ENCODE measurements at regions not wholly inside any gene's neighbourhood (a gene's known extent, or its start where the extent isn't known, plus 50 kb on each side); places are given as distances from the start of the nearest gene placed in this dataset.

DNA sequence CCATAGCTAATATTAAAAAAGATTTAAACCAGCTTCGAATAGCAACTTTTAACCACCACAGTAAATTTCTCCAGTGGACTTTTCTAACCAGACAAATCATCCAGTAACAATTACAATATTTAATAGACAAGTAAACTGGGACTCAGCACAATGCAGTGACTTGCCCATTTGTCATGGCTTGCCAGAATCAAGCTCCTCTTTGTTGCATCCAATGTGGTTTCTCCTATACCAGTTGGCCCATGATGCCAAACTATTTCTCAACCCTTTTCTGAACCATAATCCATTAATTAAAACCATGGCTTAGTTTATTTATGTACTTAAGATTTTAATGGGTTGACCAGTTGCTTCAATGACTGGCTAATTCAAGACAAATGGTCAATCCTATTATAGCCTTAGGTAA is 64.4 kb downstream of the DIO2 start:
- DNase-seq: no peak

DNA sequence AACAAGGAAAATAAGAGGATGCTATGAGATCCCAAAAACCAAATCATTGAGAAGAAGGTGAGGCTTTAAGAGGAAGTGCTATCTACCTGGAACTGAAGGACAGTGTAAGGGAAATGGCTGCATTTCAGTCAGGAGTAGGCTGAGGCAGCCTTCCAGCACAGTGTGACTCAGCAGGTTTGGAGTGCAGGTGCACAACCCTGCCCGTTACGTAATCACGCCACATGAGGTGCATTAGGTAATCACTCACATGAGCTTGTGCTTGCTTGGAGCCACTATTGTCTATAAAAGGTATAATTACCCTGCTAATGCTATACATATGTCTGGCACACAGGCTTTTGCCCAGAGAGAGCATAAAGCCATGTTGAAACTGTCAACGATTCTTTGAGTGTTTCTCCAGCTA is 74.9 kb downstream of the DIO2 start:
- DNase-seq: peak; percentile 24

DNA sequence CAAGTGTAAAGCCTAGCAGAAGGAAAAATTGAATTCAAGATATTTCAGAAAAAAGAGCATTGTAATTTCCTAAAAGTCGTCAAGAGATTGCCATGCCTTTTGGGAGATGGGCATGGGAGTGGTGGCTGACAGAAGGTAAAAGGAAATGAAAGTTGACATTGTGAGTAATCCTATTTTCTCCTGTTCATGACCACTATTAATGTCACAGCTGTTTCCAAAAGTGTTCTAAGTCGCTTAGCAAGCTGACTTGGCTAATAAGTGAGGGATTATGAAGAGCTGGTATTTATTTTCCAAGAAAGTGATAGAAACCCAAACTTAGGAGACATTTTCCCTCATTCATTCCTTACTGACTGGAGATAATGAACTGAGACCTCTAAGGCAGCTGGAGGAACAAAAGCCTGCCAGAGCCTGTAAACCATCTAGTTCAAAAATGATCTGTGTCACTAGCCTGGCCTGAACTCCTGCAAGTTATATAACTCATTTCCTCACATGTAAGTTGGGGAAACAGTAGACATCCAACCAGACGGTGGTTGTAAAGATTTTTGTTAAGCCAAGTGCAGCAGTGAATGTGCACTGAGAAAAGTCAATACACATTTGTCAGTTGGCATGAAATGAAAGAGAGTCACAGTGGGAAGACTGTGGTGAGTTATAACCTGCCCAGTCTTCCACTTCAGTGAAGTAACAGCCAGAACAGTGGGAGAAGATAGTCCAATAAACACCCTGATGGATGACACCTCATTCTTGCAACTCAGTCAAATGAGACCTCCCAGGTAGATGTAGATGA is 75.8 kb downstream of the DIO2 start:
- no peak for DNase-seq

DNA sequence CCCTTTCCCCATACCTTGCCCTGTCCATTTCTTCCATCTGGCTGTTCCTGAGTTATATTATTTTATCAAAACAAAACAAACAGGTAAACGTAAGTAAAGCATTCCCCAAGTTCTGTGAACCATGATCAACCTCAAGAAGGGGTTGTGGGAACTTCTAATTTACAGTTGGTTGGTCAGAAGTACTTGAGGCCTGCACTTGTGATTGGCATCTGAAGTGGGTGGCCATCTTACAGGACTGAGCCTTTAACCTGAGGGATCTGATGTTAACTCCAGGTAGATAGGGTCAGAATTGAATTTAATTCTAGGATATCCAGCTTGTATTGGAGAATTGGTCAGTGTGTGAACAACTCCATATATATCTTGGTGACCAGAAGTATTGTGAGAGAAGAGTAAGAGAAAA is 77.0 kb downstream of the DIO2 start:
- no peak for DNase-seq

DNA sequence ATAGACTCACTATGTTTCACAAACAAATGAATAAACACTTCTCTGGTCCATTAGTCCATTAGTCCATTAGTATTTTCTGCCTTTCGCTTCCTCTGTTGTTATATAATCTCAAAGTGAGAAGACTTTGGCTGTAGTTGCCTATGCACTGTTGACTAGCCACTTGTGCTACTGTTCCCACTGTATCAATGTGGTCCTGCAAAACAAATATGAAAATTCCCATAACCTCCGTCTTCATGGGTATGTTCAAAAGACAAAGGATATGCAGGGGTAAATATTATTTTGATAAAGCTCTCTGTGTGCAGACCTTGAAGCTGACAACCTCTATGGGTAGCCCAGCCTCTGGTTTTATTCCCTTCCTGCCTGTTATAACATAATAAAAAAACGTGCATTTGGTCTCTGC is 77.8 kb downstream of the DIO2 start:
- no peak for DNase-seq

DNA sequence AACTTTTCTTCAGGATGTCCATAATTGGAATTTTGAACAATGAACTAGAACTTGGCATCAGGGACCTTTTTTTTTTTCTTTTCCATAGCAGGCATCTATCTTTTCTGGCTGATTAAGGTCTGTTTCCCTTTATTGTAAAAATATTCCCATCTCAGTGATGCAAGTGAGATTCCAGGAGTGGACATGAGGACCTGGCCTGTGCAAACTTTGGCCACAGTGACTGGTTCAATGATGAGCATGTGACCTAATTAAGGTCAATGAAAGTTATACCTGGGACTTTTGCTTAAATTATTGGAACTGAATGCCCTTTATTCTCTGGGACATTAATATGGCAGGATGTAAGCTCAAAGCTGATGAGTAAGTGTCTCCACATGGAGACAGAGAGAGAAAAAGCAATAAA is 83.8 kb downstream of the DIO2 start:
- DNase-seq: no peak

DNA sequence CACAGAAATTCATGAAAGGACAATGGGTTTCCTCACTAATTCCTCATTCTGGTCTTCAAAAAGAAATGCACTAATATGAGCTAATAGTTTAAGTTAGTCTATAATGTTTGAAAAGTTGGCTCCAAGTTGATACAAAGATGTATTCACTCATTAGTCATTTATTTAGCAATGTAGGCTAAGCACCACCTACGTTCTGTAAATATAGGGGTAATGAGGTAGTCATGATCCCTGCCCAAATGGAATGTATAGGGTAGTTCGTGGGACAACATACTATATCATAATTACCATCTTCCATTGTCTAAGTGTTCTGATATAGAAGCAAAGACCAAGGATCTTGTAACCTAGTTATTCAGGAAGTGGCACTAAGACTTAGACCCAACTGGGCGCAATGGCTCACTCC is 86.5 kb downstream of the DIO2 start:
- no peak for DNase-seq

DNA sequence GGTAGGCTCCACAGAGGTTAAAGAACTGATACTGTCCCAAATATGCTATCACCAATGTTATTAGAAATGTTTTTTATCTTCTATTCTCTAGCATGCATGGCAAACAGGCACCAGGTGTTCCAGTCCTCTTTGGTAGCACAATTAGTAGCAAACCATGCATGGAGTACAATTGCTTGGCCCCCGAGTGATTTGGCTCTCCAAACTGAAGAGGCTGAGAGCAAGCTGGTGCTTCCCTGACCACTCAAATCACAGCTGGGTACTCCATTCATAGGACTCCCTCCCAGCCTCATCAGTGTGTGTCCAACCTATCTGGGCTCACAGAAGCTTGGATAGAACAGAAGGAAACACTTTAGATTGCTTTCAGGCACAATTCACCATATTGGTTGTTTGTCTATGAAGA is 93.4 kb downstream of the DIO2 start:
- DNase-seq: peak; percentile 82

DNA sequence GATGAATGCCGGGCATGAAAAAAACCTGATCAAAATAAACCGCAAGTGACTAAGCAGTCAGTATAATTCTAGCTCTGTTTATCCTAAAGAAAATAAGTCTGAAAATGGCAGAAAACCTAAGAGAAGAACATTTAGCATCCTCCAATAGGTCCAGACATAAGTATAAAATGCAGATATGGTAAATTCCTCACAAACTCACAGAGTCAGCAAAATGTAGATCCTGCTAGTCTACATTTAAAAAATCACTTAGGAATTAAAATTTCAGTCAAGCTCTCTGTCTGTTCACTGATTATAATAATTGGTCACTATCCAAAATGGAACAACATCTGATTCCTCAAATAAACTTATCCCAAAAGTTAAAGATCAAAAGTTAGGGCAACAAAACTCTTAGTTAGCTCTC is 95.1 kb downstream of the DIO2 start:
- DNase-seq: no peak

DNA sequence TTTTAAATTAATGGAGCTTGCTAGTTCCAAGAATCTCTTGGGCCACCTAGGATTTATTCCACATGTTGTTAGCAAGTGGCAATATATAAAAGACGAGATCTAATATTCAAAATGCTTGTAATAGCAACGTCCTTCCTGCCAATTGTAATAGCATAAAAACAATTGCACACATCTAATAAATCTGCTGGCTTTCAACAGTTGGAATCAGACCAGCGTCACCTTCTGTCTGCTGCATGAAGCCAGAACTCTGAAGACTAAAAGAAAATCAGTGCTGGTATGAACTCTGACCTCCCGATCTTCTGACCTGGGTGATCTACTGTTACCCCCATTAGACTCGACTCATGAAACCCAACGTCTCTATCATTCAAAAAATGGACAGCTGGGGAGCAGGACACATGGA is 100.6 kb downstream of the DIO2 start:
- DNase-seq: peak; percentile 40

DNA sequence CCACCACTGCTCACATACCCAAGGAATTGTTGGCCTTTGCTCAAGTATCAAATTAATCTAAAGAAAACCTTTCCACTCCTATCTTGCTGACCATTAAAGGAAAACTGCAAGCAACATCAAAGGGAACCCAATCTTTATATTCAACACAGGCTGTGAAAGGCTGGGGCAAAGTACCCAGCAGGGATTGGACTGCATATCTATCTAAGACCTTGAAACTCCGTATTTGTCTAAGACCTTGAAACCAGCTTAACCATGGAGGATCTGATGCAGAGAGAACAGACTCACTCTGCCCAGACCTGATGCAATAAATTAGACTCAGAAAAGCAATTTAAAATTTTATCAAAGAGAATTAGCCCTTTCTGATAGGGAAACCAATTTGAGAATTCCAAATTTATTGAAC is 102.2 kb downstream of the DIO2 start:
- no peak for DNase-seq

DNA sequence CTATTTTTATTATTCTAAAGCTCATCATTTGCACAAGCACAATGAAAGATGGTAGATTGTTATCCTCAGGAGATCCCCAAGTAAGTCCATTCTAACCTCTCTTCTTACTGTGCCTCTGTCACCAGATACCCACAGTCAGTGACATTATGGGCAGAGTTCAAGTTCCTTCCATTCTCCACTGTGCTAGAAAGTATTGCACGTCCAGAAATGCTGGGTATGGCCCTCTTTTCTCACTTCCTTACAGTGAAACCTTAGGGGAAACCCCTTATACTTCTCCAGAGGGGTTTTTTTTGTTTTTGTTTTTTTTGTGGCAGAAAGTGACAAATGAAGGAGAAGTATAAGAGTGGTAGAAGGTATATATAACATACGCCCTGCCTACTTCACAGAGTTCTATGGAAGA is 102.9 kb downstream of the DIO2 start:
- no peak for DNase-seq

DNA sequence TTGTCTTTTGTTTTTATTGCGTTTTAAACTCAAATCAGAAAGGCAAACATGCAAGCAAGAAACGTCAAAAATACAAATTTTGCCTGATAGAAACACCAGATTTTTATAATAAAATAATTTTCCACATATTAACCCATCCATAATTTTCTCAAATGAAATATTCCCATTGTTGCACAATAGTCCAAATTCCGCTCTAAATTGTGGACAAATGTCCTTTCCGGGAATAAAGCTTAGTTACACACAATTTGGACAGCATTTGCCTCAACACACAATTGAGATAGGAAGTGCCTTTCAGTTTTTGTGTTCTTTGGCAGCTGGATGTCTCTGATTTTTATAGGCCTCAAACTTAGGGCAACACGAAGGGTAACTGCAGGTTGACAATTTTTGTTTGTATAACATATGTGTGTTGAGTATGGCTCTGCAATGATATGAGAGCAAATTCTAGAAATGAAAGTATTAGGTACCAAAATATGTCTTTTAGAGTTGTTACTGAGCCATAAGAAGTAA is 105.8 kb downstream of the DIO2 start:
- no peak for DNase-seq

DNA sequence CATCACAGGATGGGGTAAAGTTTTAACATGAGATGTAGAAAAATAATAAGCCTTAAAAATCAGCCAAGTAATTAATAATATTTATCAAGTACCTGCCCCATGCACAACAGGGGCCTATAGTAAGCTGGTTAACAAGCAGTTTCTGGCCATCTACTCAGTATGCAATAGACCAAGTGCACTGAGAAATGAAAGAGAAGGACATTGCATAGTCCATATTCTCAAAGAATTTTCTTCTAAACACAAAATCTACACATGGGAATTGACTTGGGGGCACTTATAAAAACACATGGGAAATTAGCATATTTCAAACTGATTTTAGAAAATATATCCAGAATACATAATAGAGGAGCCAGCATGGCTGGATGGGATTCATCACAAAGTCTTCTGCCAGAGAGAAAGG is 109.5 kb downstream of the DIO2 start:
- DNase-seq: no peak

DNA sequence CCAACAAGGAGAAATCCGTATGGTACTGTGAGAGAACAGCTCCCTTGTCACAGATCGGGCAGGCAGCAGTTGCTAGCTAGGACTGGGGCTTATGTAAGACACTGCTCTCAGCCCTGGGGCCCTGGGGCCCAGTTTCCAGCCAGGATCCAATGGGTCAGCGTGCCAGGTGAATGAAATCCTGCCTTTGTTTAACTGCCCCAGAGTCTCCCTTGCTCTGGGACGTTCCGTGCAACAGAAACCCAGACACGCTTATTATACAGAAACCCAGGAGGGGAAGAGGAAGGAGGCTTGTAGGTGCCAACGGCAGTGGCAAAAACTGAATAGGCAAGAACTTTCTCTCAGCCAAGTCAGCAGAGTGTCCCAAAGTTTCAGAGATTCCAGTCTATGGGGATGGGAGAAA is 110.6 kb downstream of the DIO2 start:
- no peak for DNase-seq

DNA sequence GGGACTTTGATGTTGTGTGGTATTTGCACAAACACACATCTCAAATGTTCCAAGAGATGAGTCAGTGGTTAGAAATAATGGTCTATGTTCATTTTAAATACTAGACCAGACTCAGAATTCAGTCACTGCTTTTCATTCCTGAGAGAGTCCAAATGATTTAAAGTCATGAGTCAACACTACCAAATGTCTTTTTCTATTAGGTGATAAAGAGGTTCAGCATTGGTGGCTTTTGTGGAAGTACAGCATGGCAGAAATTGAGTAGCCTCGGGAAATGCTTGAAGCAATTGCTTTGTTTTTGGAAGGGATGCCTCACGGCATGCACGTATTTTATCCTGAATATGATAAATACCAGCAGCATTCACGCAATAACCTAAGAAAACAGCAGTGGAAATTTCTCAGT is 115.7 kb downstream of the DIO2 start:
- no peak for DNase-seq

DNA sequence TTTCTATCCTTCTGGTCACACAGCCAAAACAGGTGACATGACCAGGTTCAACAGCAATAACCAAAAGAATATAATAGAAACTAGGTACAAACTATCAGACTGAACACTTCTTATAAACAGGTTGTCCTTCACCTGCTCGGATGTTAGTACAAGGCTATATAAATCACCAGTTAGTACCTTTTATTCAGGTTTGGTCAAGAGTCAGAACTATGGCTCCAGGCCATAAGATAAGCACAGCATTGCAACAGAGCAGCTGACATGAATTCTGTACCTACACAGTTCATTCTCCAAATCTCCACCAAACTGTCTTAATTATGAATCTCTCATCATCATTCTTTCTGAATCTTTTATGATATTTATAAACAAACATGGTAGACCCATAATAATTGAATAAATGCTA is 123.9 kb downstream of the DIO2 start:
- DNase-seq: no peak

DNA sequence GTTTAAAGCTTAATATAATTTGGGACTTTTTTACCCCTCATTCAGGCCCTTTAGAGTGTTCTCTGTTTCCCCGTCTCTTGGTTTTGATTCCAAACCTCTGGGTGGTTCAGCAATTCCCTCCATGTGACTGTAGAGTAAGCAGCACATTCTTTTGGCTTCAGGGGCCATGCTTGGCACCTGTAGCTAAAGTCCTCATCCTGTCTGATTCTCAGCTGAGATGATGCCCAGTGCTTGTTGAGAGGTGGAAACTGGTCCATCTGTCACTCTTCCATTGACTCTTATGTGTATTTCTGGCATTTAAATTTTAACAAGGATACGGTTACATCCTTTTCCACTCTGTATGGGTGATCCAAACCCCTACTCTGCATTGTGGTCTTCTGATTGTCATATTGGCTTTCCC is 127.1 kb downstream of the DIO2 start:
- no peak for DNase-seq

DNA sequence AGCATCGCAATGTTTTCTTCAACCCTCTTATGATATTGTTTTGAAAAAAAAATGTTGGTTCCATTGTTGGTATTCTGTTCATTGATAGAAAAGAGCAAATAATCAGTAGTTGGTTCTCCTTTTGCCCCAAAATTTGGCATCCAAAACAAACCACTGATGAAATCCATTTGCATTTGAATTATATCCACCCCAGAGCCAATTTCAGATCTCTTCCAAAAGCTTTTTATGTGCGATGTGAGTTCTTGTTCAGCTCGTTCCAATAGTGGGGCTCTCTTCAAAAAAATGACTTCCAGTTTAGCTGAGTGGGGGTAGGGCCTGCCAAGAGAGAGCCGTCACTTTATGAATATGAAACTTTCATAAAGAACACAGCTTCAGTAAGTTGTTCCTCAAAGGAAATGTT is 130.7 kb downstream of the DIO2 start:
- DNase-seq: no peak

DNA sequence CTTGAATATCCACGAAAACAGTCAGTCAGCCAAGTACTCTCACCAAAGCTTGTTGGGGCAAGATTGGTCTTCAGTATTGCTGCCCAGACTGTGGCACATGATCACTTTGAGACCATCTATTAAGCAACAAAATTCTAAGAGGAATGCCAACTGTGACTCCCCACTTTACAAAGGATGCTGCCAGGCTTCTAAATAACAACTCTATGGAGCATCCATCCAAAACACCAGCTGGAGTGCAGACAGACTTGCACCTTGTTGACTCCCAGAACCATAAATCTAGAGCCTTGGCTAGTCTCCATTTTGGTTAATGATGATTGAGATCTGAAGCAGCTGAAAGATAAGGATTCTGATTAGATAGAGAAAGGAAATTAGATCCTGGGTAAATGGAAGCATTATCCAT is 132.8 kb downstream of the DIO2 start:
- peak; percentile 90 for DNase-seq

DNA sequence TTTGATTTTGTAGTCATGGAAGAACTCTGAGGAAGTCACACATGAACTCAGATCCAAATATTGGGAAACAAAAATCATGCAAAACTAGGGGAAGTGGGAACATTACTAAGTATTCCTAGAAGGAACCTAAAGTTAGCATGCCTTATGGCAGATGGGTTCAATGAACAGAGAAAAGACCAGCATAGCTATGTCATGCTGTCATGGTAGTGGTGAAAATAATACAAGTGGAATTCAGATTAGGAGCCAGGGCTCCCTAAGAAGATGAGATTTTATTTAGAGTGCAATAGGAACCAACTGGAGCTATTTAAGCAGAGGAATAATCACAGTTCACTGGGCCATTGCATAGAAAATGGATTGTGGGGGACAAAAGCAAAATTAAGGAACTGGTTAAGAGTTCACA is 134.0 kb downstream of the DIO2 start:
- DNase-seq: no peak

DNA sequence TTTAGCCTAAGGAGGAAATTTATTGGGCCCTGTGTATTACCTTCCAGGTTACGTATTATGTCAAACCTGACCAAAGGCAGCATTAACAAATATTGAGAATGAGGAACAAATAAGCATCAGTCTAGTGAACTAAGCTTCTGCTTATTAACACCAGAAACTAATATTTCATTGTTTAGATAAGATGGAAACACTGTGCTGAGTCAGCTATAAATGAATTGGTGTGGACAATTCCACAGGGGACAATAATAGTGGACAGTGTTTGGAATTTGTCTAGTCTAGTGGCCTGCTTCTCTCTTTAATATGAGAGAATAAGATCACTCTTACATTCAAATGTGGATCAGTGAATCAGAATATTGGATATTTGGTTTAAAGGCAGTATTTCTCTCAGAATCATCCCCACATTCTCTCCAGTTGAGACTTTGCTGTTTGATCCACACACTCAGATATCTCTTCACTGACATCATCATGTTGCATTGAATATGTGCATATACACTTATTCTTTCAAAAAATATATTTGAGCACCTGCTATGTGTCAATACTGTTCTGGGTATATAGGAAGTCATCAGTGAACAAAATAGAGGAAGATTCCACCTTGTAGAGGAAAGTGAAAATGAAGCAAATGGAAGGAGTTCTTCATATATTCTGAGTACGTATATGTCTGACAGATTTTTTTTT is 136.3 kb downstream of the DIO2 start:
- DNase-seq: no peak

DNA sequence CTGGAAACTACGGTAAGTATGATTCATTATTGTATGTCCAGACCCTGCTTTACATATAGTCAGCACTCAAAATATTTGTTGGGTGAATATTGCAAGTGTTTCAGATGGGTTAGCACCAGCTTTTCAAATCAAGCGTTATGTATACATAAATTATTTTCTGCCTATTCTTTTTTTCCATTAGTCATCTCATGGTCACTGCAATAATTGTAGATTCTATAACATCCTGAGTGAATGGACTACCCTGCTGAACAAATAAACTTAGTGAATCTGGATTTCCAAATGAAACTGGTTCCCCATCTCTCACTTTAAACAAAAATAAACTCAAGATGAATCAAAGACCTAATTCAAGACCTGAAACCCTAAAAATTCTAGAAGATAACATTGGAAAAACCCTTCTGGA is 152.3 kb downstream of the DIO2 start:
- DNase-seq: no peak

DNA sequence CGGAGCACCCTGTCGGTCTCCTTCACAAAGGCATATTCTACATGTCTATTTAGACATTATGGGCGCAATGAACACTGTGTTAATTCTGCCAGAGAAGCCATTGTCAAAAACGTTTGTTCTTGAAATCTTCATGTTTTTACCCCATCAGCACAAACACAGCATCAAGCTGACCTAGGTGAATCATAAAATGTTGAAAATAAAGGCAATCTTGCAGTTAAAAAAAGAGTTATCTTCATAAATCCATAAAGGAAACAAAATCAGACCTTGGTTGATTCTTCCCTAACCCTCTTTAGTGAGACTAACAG is 154.9 kb downstream of the DIO2 start:
- no peak for DNase-seq

Measured in NCI-H2171 treated with DMSO at 0.1 percent for 48 hours (cell line).